Nephron progenitor cell (in vitro differentiated cells): ENCODE measurements at regions not wholly inside any gene's neighbourhood (a gene's known extent, or its start where the extent isn't known, plus 50 kb on each side); places are given as distances from the start of the nearest gene placed in this dataset.
A peak's percentile ranks its signal among the peaks of the same experiment; 100 is the strongest.

Source experiments
- DNase-seq: peaks from one replicate; pipeline ENCODE4 v3.0.0; 2021
- H3K27ac Mint-ChIP-seq: 2 replicates; pipeline ENCODE4 v1.8.0; 2021; ENCODE audit warnings: mild to moderate bottlenecking, moderate library complexity, mixed read lengths
- H3K27me3 Mint-ChIP-seq: 2 replicates; pipeline ENCODE4 v1.8.0; 2021; ENCODE audit warnings: mild to moderate bottlenecking, low read depth, mixed read lengths; ENCODE audit not compliant: poor library complexity
- H3K36me3 Mint-ChIP-seq: 2 replicates; pipeline ENCODE4 v1.8.0; 2021; ENCODE audit warnings: low read depth, mixed read lengths
- H3K4me1 Mint-ChIP-seq: 2 replicates; pipeline ENCODE4 v1.8.0; 2021; ENCODE audit warnings: mixed read lengths
- H3K4me3 Mint-ChIP-seq: 2 replicates; pipeline ENCODE4 v1.8.0; 2021; ENCODE audit warnings: mild to moderate bottlenecking, moderate library complexity, mixed read lengths
- H3K9me3 Mint-ChIP-seq: 2 replicates; pipeline ENCODE4 v1.8.0; 2021; ENCODE audit warnings: mild to moderate bottlenecking, moderate library complexity, mixed read lengths
- TF ChIP-seq, protein P1 (sequence below): fragments of 200-600 bp; sonication (generic); IDR thresholded peaks from 2 replicates; pipeline ENCODE4 v1.5.0; 2021; ENCODE audit warnings: antibody characterized with exemption

DNA sequence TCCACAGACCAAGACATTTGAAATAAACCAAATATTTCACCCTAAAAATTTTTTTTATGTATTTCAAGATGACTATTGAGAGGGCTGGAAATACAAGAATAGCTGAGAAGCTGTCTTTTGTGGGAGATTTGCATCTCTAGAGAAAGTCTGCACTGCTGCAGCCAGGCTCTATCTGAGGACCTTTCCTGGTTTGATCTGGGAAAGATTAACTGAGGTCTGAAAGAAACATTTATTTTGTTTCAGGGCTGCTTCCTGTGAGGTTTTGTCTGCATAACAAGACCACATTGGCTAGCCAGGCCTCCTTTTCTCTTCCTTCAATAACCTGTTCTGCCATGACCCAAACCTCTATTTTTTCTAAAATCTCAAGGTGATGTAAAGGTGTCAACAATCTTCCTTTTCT lies 117.5 kb upstream of the ARHGEF26 start:
- TF ChIP-seq, protein P1, sequence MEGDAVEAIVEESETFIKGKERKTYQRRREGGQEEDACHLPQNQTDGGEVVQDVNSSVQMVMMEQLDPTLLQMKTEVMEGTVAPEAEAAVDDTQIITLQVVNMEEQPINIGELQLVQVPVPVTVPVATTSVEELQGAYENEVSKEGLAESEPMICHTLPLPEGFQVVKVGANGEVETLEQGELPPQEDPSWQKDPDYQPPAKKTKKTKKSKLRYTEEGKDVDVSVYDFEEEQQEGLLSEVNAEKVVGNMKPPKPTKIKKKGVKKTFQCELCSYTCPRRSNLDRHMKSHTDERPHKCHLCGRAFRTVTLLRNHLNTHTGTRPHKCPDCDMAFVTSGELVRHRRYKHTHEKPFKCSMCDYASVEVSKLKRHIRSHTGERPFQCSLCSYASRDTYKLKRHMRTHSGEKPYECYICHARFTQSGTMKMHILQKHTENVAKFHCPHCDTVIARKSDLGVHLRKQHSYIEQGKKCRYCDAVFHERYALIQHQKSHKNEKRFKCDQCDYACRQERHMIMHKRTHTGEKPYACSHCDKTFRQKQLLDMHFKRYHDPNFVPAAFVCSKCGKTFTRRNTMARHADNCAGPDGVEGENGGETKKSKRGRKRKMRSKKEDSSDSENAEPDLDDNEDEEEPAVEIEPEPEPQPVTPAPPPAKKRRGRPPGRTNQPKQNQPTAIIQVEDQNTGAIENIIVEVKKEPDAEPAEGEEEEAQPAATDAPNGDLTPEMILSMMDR = no peak
- Mint-ChIP-seq H3K9me3 (peaks cover 10% of the 10 kb centered on the region), H3K36me3 (no peaks in the 10 kb centered on the region), H3K4me1 (no peaks in the 10 kb centered on the region), H3K27me3 (peaks cover 5% of the 10 kb centered on the region), H3K4me3 (no peak overlapping the region), H3K27ac (no peak overlapping the region)
- DNase-seq = no peak

GRCh38 chr3:154011036-154011435 lies 110.2 kb upstream of the ARHGEF26 start:
- no peaks in the 10 kb centered on the region for H3K9me3 Mint-ChIP-seq
- no peaks in the 10 kb centered on the region for H3K27me3 Mint-ChIP-seq
- no peaks in the 10 kb centered on the region for H3K36me3 Mint-ChIP-seq
- H3K4me1 Mint-ChIP-seq = no peaks in the 10 kb centered on the region
- TF ChIP-seq, protein P1 = no peak
- peak overlapping the region; percentile 3 for H3K27ac Mint-ChIP-seq
- no peak overlapping the region for H3K4me3 Mint-ChIP-seq
- DNase-seq = no peak

DNA sequence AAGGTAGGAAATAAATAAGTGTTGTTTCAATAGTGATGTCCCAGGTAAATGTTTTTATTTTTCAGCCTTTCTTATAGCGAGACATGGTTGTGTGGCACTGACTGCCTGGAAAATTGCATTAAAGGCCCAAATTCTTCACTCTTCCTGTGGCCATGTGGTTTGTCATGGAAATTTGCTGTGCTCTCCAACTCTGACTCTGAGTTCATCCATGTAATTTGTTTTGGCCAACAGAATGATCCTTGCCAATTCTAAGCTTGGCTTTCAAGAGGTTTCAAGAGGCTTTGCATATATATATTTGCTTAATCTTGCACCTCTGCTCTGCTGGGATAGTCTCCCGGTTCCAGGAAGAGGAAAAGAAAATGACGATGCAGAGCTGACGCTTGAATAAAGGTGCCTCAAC lies 107.5 kb upstream of the ARHGEF26 start:
- TF ChIP-seq, protein P1 = no peak
- Mint-ChIP-seq H3K9me3 (no peaks in the 10 kb centered on the region), H3K27me3 (no peaks in the 10 kb centered on the region)

DNA sequence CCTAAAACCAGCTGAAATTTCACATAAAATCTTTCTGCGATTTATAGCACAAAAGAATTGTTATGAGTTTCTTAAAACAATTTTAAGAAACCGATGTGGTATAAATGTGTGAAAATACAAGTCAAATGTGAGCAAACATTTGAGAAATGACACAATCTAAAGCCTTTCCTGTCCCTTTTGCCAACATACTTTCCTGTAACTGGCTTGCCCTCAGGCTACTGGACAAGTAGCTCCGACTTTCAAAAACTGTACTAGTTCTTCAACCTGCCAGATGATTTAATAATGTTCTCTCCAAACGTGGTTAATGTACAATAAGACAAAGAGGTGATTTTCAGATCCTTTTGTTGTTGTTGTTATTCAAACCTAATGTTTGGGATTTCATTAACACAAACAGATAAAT lies 105.9 kb upstream of the ARHGEF26 start:
- no peaks in the 10 kb centered on the region for H3K27me3 Mint-ChIP-seq
- TF ChIP-seq, protein P1 = no peak
- no peaks in the 10 kb centered on the region for H3K4me1 Mint-ChIP-seq
- no peaks in the 10 kb centered on the region for H3K36me3 Mint-ChIP-seq
- H3K27ac Mint-ChIP-seq = no peak overlapping the region
- H3K4me3 Mint-ChIP-seq = no peak overlapping the region
- H3K9me3 Mint-ChIP-seq = peaks cover 4% of the 10 kb centered on the region
- DNase-seq = no peak

More for the DNA sequence above, 107.5 kb upstream of the ARHGEF26 start:
- no peaks in the 10 kb centered on the region for H3K4me1 Mint-ChIP-seq
- no peak overlapping the region for H3K27ac Mint-ChIP-seq
- H3K36me3 Mint-ChIP-seq = no peaks in the 10 kb centered on the region
- no peak for DNase-seq
- no peak overlapping the region for H3K4me3 Mint-ChIP-seq

DNA sequence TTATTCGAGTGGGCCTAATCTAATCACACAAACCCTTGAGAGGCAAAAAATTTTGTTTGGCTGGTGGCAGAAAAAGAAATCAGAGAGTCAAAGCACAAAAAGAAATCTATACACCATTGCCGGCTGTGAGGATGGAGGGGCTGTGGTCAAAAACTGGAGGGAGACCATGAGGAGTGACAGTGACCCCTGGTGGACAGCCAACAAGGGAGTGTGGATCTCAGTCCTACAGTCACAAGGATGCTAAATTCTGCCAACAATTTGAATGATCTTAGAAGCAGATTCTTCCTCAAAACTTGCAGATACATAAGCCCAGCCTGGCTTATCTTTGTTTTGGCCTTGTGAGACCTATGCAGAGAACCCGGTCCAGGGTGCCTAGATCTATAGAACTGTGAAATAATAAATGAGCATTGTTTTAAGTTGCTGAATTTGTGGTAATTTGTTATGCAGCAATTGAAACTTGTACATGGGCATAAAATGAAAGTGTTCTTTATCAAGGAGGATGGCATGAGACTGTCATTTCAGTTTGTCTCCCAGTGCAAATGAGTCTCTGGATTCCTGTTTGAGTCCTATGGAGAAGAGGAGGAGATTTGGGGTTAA lies 103.0 kb upstream of the ARHGEF26 start:
- peaks cover 4% of the 10 kb centered on the region for H3K4me1 Mint-ChIP-seq
- no peaks in the 10 kb centered on the region for H3K36me3 Mint-ChIP-seq
- peaks cover 4% of the 10 kb centered on the region for H3K9me3 Mint-ChIP-seq
- TF ChIP-seq, protein P1 = peak; percentile 60
- H3K27ac Mint-ChIP-seq = no peak overlapping the region
- peaks cover 3% of the 10 kb centered on the region for H3K27me3 Mint-ChIP-seq
- no peak overlapping the region for H3K4me3 Mint-ChIP-seq
- DNase-seq = peak; percentile 65

- DNase-seq = no peak
- H3K4me3 Mint-ChIP-seq = no peak overlapping the region
- H3K27me3 Mint-ChIP-seq = peaks cover 3% of the 10 kb centered on the region
- H3K9me3 Mint-ChIP-seq = peaks cover 4% of the 10 kb centered on the region
- H3K27ac Mint-ChIP-seq = no peak overlapping the region
- H3K4me1 Mint-ChIP-seq = peaks cover 5% of the 10 kb centered on the region
- TF ChIP-seq, protein P1 = no peak
- no peaks in the 10 kb centered on the region for H3K36me3 Mint-ChIP-seq
Measured at GRCh38 chr3:154022606-154023005, 98.6 kb upstream of the ARHGEF26 start.
